DND-41 (cell line): ENCODE measurements at regions not wholly inside any gene's neighbourhood (a gene's known extent, or its start where the extent isn't known, plus 50 kb on each side); places are given as distances from the start of the nearest gene placed in this dataset.

Source experiments
- EZH2 ChIP-seq: IDR thresholded peaks from 3 replicates; pipeline ENCODE4 v1.6.1; 2012; ENCODE audit warnings: borderline replicate concordance, low read depth, mild to moderate bottlenecking, moderate library complexity, low read length, inconsistent platforms; ENCODE audit not compliant: severe bottlenecking
- TF ChIP-seq, protein P1 (sequence below): IDR thresholded peaks from 2 replicates; pipeline ENCODE4 v1.5.1; 2012; ENCODE audit warnings: borderline replicate concordance, low read length, moderate library complexity, mild to moderate bottlenecking; ENCODE audit not compliant: poor library complexity, severe bottlenecking; ENCODE audit errors: extremely low read depth

DNA sequence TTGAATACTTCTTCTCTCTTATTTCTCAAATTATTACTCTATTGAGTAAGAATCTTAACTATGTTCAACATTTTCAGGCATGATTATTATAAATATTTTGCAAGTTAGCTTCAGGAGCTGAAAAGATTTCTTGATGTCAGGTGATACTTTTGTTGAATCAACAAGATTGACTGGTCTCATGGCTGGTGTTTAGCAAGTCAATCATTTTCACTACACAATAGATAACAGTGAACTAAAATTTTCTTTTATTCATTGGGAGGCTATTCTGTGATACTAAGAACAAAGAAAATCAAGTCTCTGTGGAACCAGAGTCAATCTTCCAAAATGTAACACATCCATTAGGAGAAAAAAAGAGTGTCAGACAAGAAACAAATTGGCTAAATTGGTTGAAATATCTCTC is 476.7 kb downstream of the CNTN3 start:
- TF ChIP-seq EZH2 = no peak
- TF ChIP-seq, protein P1, sequence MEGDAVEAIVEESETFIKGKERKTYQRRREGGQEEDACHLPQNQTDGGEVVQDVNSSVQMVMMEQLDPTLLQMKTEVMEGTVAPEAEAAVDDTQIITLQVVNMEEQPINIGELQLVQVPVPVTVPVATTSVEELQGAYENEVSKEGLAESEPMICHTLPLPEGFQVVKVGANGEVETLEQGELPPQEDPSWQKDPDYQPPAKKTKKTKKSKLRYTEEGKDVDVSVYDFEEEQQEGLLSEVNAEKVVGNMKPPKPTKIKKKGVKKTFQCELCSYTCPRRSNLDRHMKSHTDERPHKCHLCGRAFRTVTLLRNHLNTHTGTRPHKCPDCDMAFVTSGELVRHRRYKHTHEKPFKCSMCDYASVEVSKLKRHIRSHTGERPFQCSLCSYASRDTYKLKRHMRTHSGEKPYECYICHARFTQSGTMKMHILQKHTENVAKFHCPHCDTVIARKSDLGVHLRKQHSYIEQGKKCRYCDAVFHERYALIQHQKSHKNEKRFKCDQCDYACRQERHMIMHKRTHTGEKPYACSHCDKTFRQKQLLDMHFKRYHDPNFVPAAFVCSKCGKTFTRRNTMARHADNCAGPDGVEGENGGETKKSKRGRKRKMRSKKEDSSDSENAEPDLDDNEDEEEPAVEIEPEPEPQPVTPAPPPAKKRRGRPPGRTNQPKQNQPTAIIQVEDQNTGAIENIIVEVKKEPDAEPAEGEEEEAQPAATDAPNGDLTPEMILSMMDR = no peak
